Nephron (organoid): ENCODE measurements at regions not wholly inside any gene's neighbourhood (a gene's known extent, or its start where the extent isn't known, plus 50 kb on each side); places are given as distances from the start of the nearest gene placed in this dataset.

Source experiments
- H3K27ac Mint-ChIP-seq, 3 experiments: 2 replicates each; pipeline ENCODE4 v1.8.0; 2020; ENCODE audit warnings: mixed read lengths in 3 of 3, mild to moderate bottlenecking in 2 of 3, moderate library complexity in 1 of 3
- H3K27me3 Mint-ChIP-seq: 2 replicates; pipeline ENCODE4 v1.8.0; 2021; ENCODE audit warnings: low read depth, mild to moderate bottlenecking, moderate library complexity, mixed read lengths
- H3K36me3 Mint-ChIP-seq: 2 replicates; pipeline ENCODE4 v1.8.0; 2020; ENCODE audit warnings: low read depth, mixed read lengths
- H3K4me1 Mint-ChIP-seq: 2 replicates; pipeline ENCODE4 v1.8.0; 2020; ENCODE audit warnings: mixed read lengths
- H3K4me3 Mint-ChIP-seq, 3 experiments: 2 replicates each; pipeline ENCODE4 v1.8.0; 2020; ENCODE audit warnings: mild to moderate bottlenecking in 3 of 3, mixed read lengths in 3 of 3, moderate library complexity in 2 of 3
- H3K9me3 Mint-ChIP-seq: 2 replicates; pipeline ENCODE4 v1.8.0; 2020; ENCODE audit warnings: mixed read lengths
- TF ChIP-seq, protein P1 (sequence below), 3 experiments: fragments of 200-600 bp; sonication (generic); IDR thresholded peaks; one replicate each; pipeline ENCODE4 v1.5.0; 2021; ENCODE audit warnings: antibody characterized with exemption in 3 of 3; ENCODE audit not compliant: unreplicated experiment in 3 of 3

GRCh38 chr15:99443768-99444446 lies 121.9 kb upstream of the MEF2A start:
- Mint-ChIP-seq H3K36me3 (no peaks in the 10 kb centered on the region), H3K4me3 (no peak overlapping the region), H3K9me3 (no peaks in the 10 kb centered on the region), H3K4me1 (peaks cover 50% of the 10 kb centered on the region), H3K27ac (peak overlapping the region in 2 of 3 experiments; percentile 76 to 81), H3K27me3 (no peaks in the 10 kb centered on the region)
- TF ChIP-seq, protein P1, sequence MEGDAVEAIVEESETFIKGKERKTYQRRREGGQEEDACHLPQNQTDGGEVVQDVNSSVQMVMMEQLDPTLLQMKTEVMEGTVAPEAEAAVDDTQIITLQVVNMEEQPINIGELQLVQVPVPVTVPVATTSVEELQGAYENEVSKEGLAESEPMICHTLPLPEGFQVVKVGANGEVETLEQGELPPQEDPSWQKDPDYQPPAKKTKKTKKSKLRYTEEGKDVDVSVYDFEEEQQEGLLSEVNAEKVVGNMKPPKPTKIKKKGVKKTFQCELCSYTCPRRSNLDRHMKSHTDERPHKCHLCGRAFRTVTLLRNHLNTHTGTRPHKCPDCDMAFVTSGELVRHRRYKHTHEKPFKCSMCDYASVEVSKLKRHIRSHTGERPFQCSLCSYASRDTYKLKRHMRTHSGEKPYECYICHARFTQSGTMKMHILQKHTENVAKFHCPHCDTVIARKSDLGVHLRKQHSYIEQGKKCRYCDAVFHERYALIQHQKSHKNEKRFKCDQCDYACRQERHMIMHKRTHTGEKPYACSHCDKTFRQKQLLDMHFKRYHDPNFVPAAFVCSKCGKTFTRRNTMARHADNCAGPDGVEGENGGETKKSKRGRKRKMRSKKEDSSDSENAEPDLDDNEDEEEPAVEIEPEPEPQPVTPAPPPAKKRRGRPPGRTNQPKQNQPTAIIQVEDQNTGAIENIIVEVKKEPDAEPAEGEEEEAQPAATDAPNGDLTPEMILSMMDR (IDR thresholded peaks at IDR 0.05; ENCODE audit: unreplicated experiment in 3 of 3): no peak

- Mint-ChIP-seq H3K27me3 (no peaks in the 10 kb centered on the region), H3K4me1 (peaks cover 50% of the 10 kb centered on the region), H3K4me3 (no peak overlapping the region), H3K27ac (peak overlapping the region in 1 of 3 experiments; percentile 27), H3K9me3 (no peaks in the 10 kb centered on the region), H3K36me3 (no peaks in the 10 kb centered on the region)
- TF ChIP-seq, protein P1 (IDR thresholded peaks at IDR 0.05; ENCODE audit: unreplicated experiment in 3 of 3): no peak
Measured at GRCh38 chr15:99445272-99445850, 120.4 kb upstream of the MEF2A start.

GRCh38 chr15:99446565-99447496 lies 119.0 kb upstream of the MEF2A start:
- Mint-ChIP-seq H3K27me3 (no peaks in the 10 kb centered on the region), H3K27ac (no peak overlapping the region), H3K9me3 (no peaks in the 10 kb centered on the region), H3K36me3 (no peaks in the 10 kb centered on the region), H3K4me1 (peaks cover 56% of the 10 kb centered on the region), H3K4me3 (no peak overlapping the region)
- TF ChIP-seq, protein P1 (IDR thresholded peaks at IDR 0.05; ENCODE audit: unreplicated experiment in 3 of 3): no peak

DNA sequence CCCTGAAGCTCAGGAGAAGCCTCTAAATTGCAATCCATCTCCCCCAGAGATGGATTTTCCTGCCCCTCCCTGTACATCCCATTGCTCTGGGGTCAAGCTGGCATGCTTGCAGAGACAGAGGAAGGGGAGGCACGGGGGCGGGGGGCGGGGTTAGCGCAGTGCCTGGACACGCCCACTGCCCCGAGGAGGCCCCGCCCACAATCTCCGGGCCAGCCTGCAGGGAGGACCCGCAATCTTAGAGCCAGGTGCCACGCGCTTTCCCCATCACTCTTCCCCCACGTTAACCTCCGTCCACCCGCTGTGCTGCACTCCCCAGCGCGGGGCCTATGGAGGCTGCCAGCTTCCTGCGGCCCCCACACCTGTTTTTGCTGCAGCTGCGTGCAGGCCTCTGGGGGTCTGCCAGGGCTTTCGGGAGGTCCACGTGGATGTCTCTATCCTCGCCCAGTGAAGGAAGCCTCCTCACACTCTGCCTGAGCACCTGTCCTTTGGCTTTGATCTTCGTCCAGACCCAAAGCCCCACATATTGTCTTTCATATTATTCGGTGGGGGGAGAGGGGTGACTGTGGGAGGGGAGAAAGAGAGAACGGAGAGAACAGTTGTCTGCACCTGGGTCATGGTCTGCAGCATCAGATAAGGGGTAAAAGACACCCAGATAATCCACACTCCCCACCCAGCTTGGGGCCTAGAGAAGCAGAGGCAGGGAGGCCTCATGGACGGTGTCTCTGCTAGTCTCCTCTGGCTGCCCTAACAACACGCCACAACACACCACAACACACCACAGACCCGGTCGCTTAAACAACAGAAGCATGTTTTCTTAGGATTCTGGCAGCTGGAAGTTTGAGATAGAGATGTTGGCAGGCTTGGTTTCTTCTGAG lies 118.0 kb upstream of the MEF2A start:
- Mint-ChIP-seq H3K9me3 (no peaks in the 10 kb centered on the region), H3K27ac (peak overlapping the region; percentile 66 to 77 (median 72)), H3K4me1 (peaks cover 49% of the 10 kb centered on the region), H3K36me3 (no peaks in the 10 kb centered on the region), H3K27me3 (no peaks in the 10 kb centered on the region), H3K4me3 (peak overlapping the region in 1 of 3 experiments; percentile 25)
- TF ChIP-seq, protein P1 (IDR thresholded peaks at IDR 0.05; ENCODE audit: unreplicated experiment in 3 of 3): no peak

DNA sequence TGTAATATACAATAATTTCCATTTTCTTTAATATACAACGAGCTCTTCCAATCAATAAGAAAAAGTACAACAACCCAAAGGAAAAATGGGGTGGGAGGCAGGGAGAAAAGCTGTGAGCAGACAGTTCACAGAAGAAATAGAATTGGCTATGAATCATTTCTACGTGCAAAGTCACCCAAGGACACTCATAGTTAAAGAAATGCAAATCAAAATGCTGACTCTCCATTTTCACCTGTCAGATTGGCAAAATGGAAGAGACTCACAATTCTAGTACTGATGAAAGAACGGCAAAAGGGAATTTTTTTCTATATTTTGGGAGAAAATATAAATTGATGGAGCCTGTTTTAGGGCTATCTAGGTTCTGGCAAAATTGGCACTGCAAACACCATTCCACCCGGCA lies 116.3 kb upstream of the MEF2A start:
- H3K9me3 Mint-ChIP-seq: no peaks in the 10 kb centered on the region
- H3K36me3 Mint-ChIP-seq: no peaks in the 10 kb centered on the region

More for the DNA sequence above, 116.3 kb upstream of the MEF2A start:
- H3K27me3 Mint-ChIP-seq: peaks cover 2% of the 10 kb centered on the region
- TF ChIP-seq, protein P1 (IDR thresholded peaks at IDR 0.05; ENCODE audit: unreplicated experiment in 3 of 3): no peak
- peak overlapping the region in 2 of 3 experiments; percentile 7 to 81 for H3K27ac Mint-ChIP-seq
- peak overlapping the region in 1 of 3 experiments; percentile 26 for H3K4me3 Mint-ChIP-seq
- H3K4me1 Mint-ChIP-seq: peaks cover 47% of the 10 kb centered on the region
